Urothelium cell line (cell line): ENCODE measurements at regions not wholly inside any gene's neighbourhood (a gene's known extent, or its start where the extent isn't known, plus 50 kb on each side); places are given as distances from the start of the nearest gene placed in this dataset.
"Not testable (repeated sequence)": the region's sequence is repeated elsewhere in the genome, so short reads cannot be mapped to it uniquely, and the experiment has no call there.

ENCODE experiments used
- DNase-seq: peaks from one replicate; pipeline ENCODE4 v3.0.0; 2011; ENCODE audit warnings: low spot score, mixed read lengths
- FAIRE-seq: peaks from 2 replicates; lab custom pipeline; 2011; peaks lifted over from hg19 to GRCh38; lab: Jason Lieb, UNC

DNA sequence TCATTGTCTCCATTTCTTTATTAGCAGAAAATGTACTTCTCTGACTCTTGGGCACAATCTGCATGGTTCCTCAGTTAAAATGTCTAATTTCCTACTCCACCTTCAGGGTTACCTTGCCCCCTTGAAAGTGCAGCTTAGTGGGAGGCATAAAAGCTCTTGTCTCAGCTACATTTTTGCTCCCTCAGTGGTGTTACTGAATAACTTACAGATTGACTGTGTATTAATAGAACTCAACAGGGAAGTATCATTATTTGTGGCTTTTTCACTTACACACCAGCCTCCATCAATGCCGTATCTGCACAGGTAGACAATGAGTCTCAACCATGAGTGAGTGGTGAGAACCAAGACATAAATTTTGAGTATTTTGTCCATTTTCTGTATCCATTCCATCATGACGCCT, 456.2 kb upstream of the MIR17HG start:
- FAIRE-seq: no peak
- DNase-seq: no peak

DNA sequence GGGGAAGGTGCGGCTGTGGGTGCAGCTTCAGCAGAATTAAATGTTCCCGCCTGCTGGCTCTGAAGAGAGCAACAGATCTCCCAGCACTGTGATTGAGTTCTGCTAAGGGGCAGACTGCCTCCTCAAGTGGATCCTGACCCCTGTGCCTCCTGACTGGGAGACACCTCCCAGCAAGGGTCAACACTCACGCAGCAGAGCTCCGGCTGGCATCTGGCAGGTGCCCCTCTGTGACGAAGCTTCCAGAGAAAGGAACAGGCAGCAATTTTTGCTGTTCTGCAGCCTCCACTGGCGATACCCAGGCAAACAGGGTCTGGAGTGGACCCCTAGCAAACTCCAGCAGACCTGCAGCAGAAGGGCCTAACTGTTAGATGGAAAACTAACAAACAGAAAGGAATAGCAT, 454.3 kb upstream of the MIR17HG start:
- FAIRE-seq, DNase-seq: not testable (repeated sequence)

DNA sequence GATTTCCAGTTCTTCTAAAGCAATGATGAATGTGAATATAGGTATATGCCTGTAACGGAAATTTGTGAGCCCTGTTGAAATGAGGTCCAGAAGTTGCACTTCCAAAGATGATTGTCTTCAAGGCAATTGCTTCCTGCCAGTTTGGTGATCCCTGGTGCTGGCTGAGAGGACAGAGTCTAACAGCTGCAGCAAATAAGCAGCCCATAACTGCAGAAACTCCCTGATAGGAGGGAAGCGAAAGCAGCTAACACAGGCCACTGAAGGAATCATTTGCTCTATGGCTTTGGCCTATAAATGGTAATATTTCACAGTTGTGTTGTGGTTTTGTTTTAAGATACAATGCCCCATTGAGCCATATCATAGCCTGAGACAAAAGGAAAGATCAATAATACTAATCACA, 451.5 kb upstream of the MIR17HG start:
- FAIRE-seq (no peak), DNase-seq (no peak)

DNA sequence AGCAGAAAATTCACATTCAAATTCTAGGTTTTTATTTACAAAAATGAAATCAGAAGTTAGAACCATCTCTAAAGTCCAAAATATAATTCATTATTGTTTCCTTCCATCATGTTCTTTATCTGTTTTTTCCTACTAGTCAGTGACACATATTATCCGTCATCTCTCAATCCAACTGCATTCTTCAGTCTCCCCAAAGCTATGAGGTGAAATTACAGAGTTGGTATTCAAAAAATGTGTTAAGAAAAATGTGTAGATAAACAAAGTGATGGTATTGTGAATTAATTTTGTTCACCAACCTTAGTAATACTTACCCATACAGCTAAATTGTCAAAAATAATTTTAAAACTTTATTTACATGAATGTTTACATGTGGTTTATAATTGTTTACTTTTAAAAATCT, 448.7 kb upstream of the MIR17HG start:
- FAIRE-seq: no peak
- no peak for DNase-seq

DNA sequence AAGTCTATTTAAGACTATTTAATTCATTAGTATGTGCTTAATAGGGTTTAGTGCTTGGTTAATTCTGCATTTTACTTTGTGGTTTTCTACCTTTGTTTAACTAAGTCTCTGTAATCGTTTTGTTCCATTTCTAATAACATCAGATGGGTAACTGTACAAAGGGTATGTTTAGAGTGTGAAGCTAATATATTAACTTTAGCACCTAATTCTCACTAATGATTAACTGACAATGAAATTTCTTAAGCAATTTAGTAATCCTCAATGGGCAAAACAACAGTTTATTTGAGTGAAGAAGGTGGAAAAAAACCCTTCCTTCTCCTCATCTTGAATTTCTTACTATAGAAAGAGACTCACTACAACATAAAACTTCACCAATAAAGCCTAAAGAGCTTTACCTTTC, 448.1 kb upstream of the MIR17HG start:
- DNase-seq (no peak), FAIRE-seq (no peak)

DNA sequence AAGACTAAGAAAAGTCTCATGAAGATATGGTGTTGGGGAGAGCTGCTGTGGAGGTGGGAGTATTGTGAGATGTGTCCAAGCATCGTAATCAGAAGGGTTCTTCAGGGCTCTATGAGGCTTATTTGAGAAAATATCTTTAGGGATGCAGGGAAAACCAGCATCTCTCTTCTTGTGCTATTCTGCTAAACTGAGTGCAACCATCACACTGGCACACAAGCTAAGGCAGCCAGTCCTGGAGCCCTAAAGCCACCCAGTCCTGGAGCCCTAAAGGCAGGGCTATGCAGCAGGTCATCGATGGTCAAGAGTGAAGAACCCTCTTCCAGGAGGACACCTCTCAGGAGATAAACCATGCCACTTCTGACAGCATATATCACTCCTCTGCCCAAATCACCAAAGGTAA, 445.2 kb upstream of the MIR17HG start:
- no peak for FAIRE-seq
- no peak for DNase-seq

DNA sequence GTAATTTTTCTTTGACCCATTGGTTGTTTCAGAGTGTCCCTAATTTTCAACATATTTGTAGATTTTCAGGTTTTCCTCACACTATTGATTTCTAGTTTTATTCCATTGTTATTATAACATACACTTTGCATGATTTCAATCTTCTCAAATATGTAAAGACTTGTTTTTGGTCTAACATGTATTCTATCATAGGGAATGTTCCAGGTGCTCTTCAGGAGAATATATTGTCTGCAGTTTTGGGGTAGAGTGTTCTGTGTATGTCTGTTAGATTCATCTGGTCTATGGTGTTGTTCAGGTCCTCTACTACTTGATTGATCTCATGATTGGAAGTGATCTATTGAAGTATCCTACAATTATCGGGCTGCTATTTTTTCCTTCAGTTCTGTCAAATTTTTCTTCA, 440.9 kb upstream of the MIR17HG start:
- FAIRE-seq (no peak), DNase-seq (no peak)

DNA sequence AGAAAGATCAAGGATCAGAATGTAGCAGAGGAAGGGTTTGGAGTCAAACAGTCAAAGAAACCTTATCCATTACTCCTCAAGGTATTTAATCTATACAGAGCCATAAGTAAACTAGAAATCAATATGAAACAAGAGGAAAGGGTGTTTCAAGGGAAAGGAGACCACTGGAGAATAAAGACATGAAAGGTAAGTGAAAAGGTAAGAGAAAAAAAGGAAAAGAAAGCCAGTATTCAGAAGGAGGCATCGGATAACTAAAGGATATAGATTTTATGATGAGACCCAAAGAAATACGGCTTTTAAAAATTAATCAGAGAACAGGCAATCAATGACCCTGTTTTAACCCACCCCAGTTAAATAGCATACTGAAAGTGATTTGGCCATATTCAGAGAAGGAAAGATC, 438.7 kb upstream of the MIR17HG start:
- FAIRE-seq (no peak), DNase-seq (no peak)

DNA sequence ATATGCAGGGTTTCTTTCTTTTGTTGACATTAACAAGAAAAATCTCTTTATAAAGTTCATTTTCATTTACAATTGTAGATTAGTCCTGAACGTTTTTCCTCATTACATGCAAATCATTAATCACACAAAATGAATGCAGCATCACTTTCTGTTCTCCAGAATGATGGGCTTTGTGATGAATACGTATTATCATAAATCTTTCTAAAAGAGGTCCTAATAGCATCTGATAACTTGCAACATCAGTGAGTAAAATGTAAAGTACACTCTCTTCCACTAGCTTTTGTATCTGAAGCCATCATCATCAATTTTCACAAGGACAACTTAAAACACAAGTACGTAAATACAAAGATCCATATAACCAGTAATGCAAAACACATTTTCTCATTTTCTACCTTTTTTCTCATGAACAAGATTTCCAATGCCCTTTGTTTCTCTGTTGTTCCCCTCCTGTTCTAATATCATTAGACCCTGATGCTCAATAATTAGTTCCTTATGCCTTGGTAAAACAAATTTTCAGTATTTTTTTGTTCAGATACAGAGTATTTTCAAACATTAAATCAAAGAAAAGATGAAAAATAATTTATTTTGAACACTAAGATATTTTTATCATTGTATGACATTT, 437.4 kb upstream of the MIR17HG start:
- DNase-seq: no peak
- FAIRE-seq: no peak

DNA sequence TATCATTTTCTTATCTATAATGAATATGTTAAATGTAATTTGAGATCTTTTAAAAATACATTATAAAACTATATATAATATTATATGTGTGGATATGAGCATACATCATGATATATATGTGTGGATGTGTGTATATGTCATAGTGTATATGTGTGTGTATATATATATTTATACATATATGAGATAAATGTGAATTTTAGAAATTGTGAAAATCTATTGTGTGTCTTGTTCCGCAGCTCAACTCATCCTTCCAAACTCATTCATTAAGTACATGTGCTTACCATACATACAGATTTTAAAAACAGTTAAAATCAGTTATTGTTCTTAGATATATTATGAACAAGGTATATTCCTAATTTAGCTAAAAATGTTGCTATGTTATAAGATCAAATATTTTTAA, 435.2 kb upstream of the MIR17HG start:
- DNase-seq: no peak
- no peak for FAIRE-seq

DNA sequence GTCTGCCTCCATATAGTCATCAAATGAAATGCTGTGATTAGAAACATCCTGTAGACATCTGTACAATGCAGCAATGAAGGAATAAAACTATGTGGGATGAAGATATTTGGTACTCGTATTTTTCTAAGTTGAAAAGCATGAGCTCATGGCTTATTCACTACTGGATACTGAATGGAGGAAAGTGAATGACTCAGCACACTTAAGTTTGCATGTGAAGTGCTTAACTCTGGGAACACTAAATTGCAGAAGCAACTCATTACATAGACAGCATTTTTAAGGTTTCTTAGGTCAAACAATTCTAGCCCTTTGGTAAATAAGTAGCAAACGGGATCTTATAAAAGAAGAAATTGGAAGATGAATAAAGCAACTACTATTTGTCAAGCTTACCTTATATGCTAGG, 429.0 kb upstream of the MIR17HG start:
- no peak for FAIRE-seq
- DNase-seq: no peak

DNA sequence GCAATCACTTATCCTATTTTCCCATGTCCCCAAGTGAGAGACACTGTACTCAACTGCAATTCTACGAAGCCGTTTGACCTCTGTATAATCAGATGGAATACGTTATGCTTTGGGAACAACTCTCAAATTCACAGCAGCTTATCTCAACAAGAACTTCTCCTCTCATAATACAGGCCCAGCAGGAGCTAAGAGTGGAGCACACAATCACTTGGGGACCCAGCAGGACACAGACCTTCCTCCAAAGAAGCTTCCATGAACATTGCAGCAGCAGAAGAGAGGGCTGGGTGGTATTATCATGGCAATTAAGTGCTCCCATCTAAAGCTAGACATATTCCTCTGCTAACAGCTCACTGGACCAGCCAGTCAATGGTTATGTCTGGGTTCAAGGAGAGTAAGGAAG, 428.3 kb upstream of the MIR17HG start:
- FAIRE-seq (no peak), DNase-seq (no peak)

DNA sequence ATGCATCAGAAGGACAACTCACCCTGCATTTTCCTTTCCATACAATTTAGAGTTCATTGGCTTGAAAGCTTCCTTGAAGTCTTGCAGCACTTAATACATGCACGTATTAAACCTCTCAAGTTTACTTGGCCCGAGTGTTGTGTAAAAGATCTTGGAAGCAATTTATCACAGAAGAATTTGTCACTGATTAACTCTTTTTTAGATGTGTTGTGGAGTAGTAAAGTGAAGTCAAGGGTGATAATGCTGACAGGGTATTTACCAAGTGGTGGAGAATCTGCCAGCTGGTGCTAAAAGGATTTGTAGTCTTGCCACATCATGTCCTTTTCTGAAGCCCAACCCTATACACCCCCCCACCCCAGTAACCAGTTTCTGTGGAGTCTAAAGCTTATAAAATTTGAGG, 421.0 kb upstream of the MIR17HG start:
- DNase-seq: no peak
- no peak for FAIRE-seq

DNA sequence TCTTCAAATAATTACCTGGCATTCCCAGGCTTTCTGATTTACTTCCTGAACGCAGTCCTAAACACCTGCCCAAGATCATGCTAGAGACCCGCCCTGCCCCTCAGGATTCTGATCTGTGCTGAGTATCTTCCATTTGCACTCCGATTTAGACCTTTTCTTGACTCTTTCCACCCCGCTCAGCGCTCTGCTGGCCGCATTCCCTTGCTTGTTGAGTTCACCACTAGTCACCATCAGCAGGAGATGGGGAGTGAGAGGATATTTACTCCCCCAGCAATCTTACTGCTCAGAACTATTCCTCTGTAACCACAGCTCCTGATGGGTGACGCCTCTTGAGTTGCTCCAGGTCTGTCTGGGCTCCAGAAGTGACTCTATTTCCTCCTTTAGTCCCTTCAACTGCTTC, 419.4 kb upstream of the MIR17HG start:
- FAIRE-seq (no peak), DNase-seq (no peak)

DNA sequence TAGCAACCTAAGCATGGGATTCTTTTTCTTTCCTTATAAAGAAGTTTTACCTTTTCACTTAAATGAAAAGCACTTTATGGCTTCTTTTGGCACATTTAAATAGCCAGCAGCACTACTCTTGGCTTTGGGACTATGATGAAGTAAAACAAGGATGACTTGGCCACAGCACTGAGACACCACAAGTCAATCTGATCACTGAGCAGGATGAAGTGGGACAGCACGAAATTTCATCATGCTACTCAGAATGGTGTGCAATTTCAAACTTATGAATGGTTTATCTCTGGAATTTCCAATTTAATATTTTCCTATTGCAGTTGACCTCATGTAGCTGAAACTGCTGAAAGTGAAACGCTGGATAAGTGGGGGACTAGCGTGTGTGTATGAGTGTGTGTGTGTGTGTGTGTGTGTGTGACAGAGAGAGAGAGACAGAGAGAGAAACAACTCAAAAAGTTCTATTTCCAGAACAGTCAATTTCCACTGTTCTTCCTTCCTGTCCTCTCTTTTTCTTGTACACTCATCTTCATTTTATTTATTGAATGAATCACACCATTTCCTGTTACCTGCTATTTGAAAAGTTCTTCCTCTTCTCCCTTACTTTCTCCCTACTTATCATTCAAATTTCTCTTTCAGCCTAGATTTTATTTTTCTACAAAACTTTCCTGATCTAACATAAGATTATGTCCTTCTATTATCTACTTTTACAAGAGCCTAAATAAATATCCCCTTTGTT, 414.2 kb upstream of the MIR17HG start:
- FAIRE-seq: no peak

DNA sequence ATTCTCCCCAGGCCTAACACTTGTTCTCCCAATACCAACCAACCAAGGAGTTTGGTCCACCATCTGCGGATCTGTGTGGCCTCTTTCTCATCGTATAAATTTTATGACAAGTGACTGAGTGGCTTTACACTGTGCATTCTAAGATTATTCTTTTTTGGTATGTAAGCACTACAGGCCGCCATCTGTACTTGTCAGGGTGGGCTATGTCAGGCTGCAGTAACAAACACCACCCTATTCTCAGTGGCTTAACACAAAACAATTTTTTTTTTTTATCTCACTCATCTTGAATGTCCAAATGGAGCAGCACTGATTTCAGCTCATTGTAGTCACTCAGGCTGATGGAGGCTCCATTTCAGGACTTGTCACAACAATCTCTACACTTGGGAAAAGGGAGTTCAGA, 412.7 kb upstream of the MIR17HG start:
- FAIRE-seq: no peak
- no peak for DNase-seq

More for the DNA sequence above, 414.2 kb upstream of the MIR17HG start:
- no peak for DNase-seq

DNA sequence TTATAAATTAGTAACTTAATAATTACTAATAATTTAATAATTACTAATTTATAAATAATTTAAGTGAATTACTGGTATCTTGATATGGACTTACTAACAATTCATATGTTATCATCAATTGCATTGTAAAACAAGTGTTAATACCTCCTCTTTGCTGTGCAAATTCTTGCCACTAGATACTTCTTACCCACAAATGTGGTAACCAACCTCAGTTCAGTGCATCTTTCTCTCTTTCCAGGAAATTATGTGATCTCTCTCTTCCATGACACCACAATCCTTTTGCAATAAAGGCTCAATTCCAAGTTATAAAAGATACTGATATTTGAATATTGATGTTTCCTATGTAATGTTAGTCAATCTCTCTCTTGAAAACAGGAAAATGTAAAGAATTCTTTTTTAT, 408.6 kb upstream of the MIR17HG start:
- no peak for DNase-seq
- no peak for FAIRE-seq

DNA sequence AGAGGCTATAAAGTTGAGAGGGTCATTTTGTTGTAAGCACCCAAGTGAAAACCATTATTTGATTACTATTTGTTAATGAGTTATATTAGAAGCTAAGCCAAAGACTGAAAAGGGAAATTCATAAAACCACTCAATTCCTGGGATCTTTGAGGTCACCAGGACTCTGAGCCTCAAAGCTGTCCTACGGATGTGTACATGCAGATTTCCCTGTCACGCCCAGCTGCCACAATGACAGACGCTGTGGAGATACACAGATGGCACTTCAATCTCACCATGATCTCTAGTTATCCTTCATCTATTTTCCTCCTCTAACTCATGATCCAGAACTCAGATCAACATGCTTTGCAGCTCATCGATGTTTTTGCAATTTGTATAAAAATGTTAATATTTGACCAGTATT, 403.5 kb upstream of the MIR17HG start:
- FAIRE-seq (no peak), DNase-seq (no peak)

DNA sequence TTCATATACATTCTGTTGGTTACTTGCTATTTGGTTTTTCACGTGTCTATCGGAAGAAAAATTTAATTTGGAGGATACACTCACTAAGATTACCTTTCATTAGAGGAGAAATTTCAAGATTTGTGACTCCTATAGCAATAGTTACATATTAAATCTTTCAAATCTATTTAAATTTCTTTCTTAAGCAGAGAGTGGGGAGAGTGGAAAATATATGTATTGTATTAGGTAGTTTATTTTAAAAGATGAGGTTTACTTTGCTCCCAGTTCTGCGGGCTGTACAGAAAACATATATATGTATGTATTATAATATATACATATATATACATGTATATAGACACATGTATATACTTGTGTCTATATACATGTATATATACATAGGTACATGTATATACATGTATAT, 402.3 kb upstream of the MIR17HG start:
- FAIRE-seq, DNase-seq: not testable (repeated sequence)

DNA sequence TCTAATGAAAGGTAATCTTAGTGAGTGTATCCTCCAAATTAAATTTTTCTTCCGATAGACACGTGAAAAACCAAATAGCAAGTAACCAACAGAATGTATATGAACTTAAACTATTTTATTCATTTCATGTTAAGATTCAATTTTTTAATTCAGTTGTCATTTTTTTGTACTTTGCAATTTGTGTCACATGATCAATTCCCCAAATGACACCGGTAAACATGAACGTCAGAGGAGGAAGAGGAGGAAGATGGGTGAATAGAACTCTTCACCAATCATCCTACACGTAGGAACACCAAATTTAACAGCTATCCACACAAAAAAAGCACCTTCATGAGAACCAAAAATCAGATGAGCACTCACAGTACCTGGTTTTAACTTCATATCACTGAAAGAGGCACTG, 401.4 kb upstream of the MIR17HG start:
- FAIRE-seq, DNase-seq: not testable (repeated sequence)

DNA sequence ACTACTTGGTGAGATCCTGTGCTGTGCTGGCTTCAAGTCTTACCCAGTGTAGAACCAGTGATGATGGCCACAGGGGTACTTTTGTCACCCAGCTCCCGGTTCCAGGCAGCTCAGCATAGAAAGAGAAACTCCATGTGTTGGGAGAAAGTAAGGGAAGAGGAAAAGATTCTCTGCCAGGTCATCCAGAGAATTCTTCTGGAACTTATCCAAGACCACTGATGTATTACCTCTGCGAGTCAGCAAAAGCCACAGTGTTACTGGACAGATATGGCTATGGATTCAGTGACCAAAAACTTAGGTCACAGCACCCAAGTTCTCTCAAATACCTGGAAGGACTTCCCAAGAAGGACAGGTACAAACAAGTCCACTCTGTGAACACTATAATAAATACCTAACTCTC, 399.5 kb upstream of the MIR17HG start:
- DNase-seq (no peak), FAIRE-seq (no peak)

DNA sequence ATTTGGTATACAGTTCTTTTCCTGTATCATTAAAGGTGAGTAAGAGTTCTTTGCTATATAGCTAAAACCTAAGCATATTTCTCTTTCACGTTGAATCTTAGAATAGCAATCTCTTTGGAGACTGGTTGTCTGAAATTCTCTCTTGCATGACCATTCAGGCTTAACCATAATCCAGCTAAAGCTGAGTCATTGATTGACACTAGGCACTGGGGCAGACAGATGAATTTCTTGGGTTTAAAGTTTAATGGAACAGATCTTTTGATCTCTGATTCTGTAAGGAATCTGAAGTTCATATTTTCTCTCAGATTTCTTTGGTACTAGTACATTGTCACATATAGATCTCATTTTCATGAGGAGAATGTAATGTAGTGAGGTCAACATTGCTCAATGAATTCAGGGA, 397.3 kb upstream of the MIR17HG start:
- FAIRE-seq (no peak), DNase-seq (no peak)

DNA sequence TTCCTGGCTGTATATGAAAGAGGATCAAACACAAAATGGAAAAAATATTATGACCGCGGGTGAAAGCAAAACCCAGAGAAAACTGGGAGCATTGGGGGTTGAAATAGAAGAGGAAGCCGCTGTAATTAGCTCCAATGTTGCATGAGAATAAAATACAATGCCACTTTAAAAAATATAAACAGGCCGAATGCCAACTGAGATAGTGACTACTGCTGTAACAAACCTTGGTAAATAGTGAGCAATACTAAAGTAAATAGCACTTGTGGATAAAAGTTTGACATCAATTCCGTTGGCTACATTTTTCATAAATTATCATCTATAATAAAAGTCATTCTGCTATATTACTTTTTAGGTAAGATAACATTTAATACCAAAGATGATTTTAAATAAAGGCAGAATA, 395.8 kb upstream of the MIR17HG start:
- no peak for FAIRE-seq
- no peak for DNase-seq
